ENCODE measurements at regions not wholly inside any gene's neighbourhood (a gene's known extent, or its start where the extent isn't known, plus 50 kb on each side); places are given as distances from the start of the nearest gene placed in this dataset.
"Not testable (repeated sequence)": the region's sequence is repeated elsewhere in the genome, so short reads cannot be mapped to it uniquely, and the experiment has no call there.

- DNase-seq = not testable (repeated sequence)
Measured at GRCh38 chr20:29883514-29884219, 1373.8 kb upstream of the DEFB115 start.

- not testable (repeated sequence) for DNase-seq
Measured at GRCh38 chr20:29884322-29884721, 1373.1 kb upstream of the DEFB115 start.

DNA sequence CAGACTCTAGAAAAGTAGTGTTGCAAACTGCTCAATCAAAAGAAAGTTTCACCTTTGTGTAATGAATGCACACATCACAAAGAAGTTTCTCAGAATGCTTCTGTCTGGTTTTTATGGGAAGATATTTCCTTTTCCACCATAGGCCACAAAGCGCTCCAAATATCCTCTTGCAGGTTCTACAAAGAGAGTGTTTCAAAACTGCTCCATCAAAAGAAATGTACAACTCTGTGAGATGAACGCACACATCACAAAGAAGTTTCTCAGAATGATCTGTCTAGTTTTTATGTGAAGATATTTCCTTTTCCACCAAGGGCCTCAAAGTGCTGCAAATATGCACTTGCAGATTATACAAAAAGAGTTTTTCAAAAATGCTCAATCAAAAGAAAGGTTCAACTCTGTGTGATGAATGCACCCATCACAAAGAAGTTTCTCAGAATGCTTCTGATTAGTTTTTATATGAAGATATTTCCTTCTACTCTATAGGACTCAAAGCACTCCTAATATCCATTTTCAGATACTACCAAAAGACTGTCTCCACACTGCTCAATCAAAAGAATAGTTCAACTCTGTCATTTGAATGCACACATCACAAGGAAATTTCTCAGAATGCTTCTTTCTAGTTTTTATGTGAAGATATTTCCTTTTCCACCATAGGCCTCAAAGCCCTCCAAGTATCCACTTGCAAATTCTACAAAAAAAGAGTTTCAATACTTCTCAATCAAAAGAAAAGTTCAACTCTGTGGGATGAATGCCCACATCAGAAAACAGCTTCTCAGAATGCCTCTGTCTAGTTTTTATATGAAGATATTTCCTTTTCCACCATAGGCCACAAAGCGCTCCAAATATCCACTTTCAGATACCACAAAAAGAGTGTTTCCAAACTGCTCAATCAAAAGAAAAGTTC lies 1371.9 kb upstream of the DEFB115 start:
- not testable (repeated sequence) for DNase-seq

- not testable (repeated sequence) for DNase-seq
Measured at GRCh38 chr20:29891555-29891954, 1365.9 kb upstream of the DEFB115 start.
